Tibial nerve (tissue), 4 donors: ENCODE measurements at regions not wholly inside any gene's neighbourhood (a gene's known extent, or its start where the extent isn't known, plus 50 kb on each side); places are given as distances from the start of the nearest gene placed in this dataset.

Source experiments
- EP300 ChIP-seq, 2 donors: sonication (generic); formaldehyde crosslinking; IDR thresholded peaks; one replicate each; pipeline ENCODE4 v1.6.1; 2017; ENCODE audit warnings: antibody characterized with exemption in 2 of 2, mild to moderate bottlenecking in 1 of 2
- POLR2A ChIP-seq, 2 donors: fragments of 450-650 bp; IDR thresholded peaks; one replicate each; pipeline ENCODE4 v1.6.1; 2017; ENCODE audit warnings: antibody characterized with exemption in 2 of 2, mild to moderate bottlenecking in 2 of 2, moderate library complexity in 2 of 2
- TF ChIP-seq, protein P1 (sequence below), 5 experiments: fragments of 200-600 bp in 3 of 5; fragments of 450-650 bp in 2 of 5; sonication (generic) in 3 of 5; IDR thresholded peaks; one replicate each; pipeline ENCODE4 v1.5.1; 2016 to 2019; ENCODE audit warnings: antibody characterized with exemption in 5 of 5, mild to moderate bottlenecking in 3 of 5, moderate library complexity in 2 of 5

GRCh38 chr9:28909526-28909925, 1336.2 kb upstream of the C9orf72 start:
- TF ChIP-seq POLR2A (IDR thresholded peaks at IDR 0.05) (no peak), EP300 (IDR thresholded peaks at IDR 0.05) (no peak)
- TF ChIP-seq, protein P1, sequence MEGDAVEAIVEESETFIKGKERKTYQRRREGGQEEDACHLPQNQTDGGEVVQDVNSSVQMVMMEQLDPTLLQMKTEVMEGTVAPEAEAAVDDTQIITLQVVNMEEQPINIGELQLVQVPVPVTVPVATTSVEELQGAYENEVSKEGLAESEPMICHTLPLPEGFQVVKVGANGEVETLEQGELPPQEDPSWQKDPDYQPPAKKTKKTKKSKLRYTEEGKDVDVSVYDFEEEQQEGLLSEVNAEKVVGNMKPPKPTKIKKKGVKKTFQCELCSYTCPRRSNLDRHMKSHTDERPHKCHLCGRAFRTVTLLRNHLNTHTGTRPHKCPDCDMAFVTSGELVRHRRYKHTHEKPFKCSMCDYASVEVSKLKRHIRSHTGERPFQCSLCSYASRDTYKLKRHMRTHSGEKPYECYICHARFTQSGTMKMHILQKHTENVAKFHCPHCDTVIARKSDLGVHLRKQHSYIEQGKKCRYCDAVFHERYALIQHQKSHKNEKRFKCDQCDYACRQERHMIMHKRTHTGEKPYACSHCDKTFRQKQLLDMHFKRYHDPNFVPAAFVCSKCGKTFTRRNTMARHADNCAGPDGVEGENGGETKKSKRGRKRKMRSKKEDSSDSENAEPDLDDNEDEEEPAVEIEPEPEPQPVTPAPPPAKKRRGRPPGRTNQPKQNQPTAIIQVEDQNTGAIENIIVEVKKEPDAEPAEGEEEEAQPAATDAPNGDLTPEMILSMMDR (IDR thresholded peaks at IDR 0.05): no peak
